GM18520 (cell line): ENCODE measurements at regions not wholly inside any gene's neighbourhood (a gene's known extent, or its start where the extent isn't known, plus 50 kb on each side); places are given as distances from the start of the nearest gene placed in this dataset.

Experiments used
- ATAC-seq: cut with Tn5 transposase; IDR thresholded peaks from one replicate; pipeline ENCODE4 v1.9.1; 2021; ENCODE audit not compliant: unreplicated experiment

GRCh38 chr1:218754477-218754876 is 409.3 kb downstream of the TGFB2 start:
- ATAC-seq, result no peak

GRCh38 chr1:218755128-218755527 is 410.0 kb downstream of the TGFB2 start:
- no peak for ATAC-seq

GRCh38 chr1:218759795-218760194 is 413.9 kb upstream of the LYPLAL1 start:
- ATAC-seq, result no peak

GRCh38 chr1:218760601-218761570 is 412.8 kb upstream of the LYPLAL1 start:
- ATAC-seq, result no peak

- no peak for ATAC-seq
Observed at GRCh38 chr1:218763538-218763937, 410.1 kb upstream of the LYPLAL1 start.

- ATAC-seq, result no peak
Observed at GRCh38 chr1:218765753-218766152, 407.9 kb upstream of the LYPLAL1 start.

GRCh38 chr1:218771931-218772330 is 401.7 kb upstream of the LYPLAL1 start:
- ATAC-seq, result no peak

GRCh38 chr1:218772575-218772974 is 401.1 kb upstream of the LYPLAL1 start:
- no peak for ATAC-seq

- no peak for ATAC-seq
Observed at GRCh38 chr1:218775501-218776021, 398.1 kb upstream of the LYPLAL1 start.

- no peak for ATAC-seq
Observed at GRCh38 chr1:218778257-218779126, 395.2 kb upstream of the LYPLAL1 start.

GRCh38 chr1:218779341-218780100 is 394.2 kb upstream of the LYPLAL1 start:
- no peak for ATAC-seq

- ATAC-seq, result no peak
Observed at GRCh38 chr1:218783131-218783530, 390.5 kb upstream of the LYPLAL1 start.

- no peak for ATAC-seq
Observed at GRCh38 chr1:218783916-218784315, 389.8 kb upstream of the LYPLAL1 start.

GRCh38 chr1:218785928-218786327 is 387.8 kb upstream of the LYPLAL1 start:
- ATAC-seq, result no peak

- ATAC-seq, result no peak
Observed at GRCh38 chr1:218787826-218788225, 385.9 kb upstream of the LYPLAL1 start.

- no peak for ATAC-seq
Observed at GRCh38 chr1:218796773-218797172, 376.9 kb upstream of the LYPLAL1 start.

GRCh38 chr1:218802799-218803198 is 370.9 kb upstream of the LYPLAL1 start:
- ATAC-seq, result no peak

GRCh38 chr1:218803351-218803997 is 370.2 kb upstream of the LYPLAL1 start:
- ATAC-seq, result no peak

GRCh38 chr1:218804014-218804785 is 369.5 kb upstream of the LYPLAL1 start:
- no peak for ATAC-seq
